HG03280 (cell line): ENCODE measurements at regions not wholly inside any gene's neighbourhood (a gene's known extent, or its start where the extent isn't known, plus 50 kb on each side); places are given as distances from the start of the nearest gene placed in this dataset.

ENCODE experiments used
- ATAC-seq: cut with Tn5 transposase; IDR thresholded peaks from one replicate; pipeline ENCODE4 v1.9.1; 2021; ENCODE audit warnings: mild to moderate bottlenecking, moderate library complexity; ENCODE audit not compliant: unreplicated experiment

DNA sequence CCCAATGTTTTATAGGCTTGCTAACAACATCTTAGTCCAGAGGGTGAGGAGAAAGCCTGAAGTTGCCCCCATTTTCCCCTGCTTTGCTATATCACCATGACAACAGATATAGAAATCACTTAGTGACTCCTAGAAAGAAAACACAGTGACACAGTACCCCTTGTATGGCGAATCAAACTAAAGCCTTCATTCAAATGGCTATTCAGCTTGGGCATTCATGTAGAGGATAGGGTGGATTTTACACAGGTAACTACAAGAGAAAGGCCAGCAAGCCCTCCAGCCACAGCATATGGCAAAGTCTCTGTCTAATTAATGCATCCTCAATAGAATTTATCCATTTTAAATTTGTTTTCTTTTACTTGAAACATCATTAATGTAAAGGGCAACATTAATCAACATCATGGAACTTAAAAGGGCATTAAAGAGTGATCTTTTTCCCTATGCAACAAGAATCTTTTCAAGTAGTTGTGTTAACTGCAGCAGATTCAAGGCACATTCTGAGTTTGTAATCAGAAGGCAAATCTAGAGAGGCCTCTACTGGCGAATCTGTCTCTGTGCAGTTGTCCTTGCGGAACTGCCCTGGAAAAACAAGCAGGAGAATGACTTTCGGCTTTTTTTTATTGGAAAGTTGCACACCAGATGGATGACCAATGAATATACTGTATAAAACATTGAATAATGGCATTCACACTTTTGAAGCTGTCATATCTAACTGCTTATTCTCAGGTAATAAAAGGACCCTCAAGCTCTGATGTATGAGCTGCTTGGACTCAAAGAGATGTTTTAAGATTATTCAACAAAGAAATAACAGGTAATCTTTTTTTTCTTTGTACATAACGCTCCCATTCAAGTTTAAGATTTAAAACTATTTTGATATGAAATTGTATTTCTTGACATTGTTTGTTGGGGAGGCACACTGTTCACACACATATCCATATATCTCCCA is 621.7 kb upstream of the AGTR1 start:
- no peak for ATAC-seq

- no peak for ATAC-seq
Observed at GRCh38 chr3:148077318-148077923, 620.3 kb upstream of the AGTR1 start.

GRCh38 chr3:148077965-148078364 is 619.7 kb upstream of the AGTR1 start:
- no peak for ATAC-seq

GRCh38 chr3:148078658-148079057 is 619.0 kb upstream of the AGTR1 start:
- no peak for ATAC-seq

- no peak for ATAC-seq
Observed at GRCh38 chr3:148079370-148079769, 618.3 kb upstream of the AGTR1 start.

- ATAC-seq, result no peak
Observed at GRCh38 chr3:148081926-148082325, 615.8 kb upstream of the AGTR1 start.

DNA sequence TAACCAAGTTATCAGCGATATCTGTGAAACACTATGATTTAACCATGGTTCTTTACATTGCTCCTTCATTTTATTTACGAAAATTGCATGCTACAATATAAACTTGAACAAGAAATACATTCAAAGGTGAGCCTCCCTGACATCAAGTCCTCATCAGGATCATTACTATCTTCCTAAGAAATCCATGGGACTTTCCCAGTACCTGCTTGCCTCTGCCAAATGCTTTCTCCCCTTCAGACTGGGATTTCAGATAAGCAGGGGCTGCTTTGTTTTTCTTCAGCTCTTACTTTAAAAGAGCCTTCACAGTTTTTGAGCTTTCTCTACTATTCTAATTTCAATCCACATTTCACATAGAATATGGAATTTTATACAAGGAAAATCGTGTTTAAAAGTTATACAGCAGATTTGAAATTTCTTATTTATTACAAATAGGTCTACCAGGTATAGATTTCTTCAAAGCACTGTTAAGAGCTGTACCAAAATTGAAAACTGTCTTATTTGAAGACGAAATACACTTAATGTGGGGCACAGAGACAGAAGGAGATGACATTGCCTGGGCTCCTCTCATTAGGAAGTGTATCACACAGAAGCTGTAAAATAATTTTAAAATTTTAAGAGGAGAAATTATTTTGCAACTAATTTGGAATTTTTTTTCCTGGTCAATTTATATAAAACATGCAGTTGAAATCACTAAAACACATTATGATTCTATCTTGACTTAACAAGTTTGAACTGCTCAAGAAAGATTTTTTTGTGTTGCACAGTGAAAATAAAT is 615.0 kb upstream of the AGTR1 start:
- no peak for ATAC-seq

GRCh38 chr3:148083526-148084182 is 614.0 kb upstream of the AGTR1 start:
- ATAC-seq, result no peak

- peak; percentile 99 for ATAC-seq
Observed at GRCh38 chr3:148084931-148085330, 612.8 kb upstream of the AGTR1 start.

- no peak for ATAC-seq
Observed at GRCh38 chr3:148087601-148088371, 609.9 kb upstream of the AGTR1 start.

DNA sequence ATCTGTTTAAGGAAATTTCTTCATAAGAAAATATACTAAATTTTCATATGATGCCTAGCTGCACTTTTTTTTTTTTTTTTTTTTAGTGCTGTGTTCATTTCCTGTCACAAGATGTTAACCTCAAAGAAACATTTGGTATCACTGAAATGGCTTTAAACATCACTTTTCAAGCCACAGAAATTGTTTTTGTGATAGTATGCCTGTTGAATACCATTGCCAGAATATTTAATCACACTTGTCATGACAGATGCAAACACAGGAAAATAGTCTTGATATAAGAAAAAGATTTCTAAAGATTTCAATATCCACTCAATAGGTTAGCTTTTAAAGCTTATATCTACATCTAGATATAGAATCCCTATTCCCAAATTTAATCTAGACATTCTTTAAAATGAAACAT is 608.5 kb upstream of the AGTR1 start:
- no peak for ATAC-seq

GRCh38 chr3:148090156-148090555 is 607.5 kb upstream of the AGTR1 start:
- ATAC-seq, result no peak

GRCh38 chr3:148092624-148093347 is 604.9 kb upstream of the AGTR1 start:
- no peak for ATAC-seq

DNA sequence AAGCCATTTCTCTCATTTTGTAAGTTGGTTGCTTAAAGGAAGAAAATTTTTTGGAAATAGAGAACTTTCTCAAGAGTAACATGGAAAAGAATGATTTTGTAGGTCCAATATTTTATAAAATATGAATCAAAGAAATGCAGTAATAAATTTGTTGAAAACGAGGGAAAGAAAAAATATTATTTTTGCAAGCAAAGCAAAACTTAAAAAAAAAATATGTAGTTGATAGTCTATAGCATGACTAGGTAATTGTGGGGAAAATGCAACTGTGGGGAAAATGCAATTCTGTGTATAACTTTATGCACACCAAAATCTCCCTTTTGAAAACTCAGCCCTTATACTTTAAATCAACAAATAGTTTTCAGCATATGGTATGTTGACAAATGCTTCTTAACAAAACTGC is 604.0 kb upstream of the AGTR1 start:
- ATAC-seq, result no peak

DNA sequence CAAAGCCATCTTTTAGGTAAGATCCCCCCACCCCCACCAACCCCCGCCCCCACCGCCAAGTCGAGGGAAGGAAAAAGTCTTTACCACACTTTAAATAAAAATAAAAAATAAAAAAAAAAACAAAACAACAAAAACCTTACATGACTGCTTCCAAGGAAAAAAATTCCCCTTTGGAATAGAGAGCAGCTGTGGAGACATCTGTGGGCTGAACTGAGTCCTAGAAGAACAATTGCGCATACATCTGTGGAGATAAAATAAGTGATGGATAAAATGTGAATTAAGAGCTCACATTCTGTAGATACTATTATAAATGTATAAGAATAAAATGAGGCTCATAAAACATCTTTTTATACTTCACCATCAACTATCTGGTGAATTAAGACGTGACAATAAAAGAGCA is 601.7 kb upstream of the AGTR1 start:
- ATAC-seq, result no peak

DNA sequence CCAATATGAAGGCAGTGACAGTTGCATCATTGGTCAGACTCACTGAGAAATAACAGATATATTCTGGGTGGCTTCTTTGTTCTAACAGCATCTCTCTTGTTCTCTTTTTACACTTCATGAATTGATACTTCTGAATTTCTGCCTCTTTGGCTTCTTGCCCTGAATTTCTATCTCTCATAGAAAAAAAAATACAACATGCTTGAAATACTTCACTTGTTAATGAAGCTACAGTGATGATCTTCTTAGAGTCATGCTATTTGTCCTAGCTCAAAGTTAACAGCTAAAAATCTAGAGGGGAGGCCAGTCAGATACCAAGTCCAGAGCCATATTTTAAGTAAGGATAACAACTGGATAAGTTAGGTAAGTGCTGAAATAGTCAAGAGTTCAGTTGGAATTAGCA is 597.2 kb upstream of the AGTR1 start:
- no peak for ATAC-seq

DNA sequence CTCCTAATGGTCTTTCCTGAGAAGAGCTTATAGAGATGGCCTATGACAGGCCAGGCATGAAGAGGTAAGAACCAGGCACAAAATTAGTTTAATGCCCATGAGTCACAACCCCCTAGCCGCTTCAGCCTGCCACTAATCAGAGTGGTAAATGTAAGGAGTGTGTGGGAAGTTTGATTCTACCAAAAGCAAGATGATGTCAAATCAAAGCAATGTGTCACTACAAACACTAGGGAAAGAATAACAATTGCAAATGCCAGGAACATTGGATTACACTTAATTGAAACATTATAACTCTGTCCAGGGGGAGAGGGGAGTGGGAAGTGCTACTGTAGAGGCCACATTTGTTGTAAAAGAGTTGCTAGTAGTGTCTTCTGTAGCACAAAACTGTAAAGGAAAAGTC is 596.6 kb upstream of the AGTR1 start:
- no peak for ATAC-seq

- no peak for ATAC-seq
Observed at GRCh38 chr3:148102156-148102555, 595.5 kb upstream of the AGTR1 start.

DNA sequence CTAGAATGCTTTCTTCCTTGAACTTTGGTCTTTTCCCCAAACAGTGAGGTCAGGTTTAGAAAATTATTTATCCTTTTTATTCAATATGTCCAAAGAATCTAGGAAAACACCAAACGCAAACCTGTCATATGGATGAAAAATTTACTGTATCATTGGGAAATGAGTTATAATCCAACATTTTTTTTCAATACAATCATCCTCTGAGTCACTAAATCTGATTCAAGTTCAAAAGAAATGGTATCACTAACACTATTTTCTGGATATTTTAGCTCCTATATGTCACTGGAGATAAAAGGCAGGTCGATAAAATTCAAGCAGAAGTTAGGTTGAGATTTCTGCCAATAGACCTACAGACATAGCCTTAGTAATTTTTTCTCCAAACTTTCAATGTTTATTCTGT is 591.6 kb upstream of the AGTR1 start:
- no peak for ATAC-seq

GRCh38 chr3:148126956-148127355 is 570.7 kb upstream of the AGTR1 start:
- no peak for ATAC-seq
